ENCODE measurements at regions not wholly inside any gene's neighbourhood (a gene's known extent, or its start where the extent isn't known, plus 50 kb on each side); places are given as distances from the start of the nearest gene placed in this dataset.

GRCh38 chr15:39270221-39270855 lies 310.5 kb upstream of the THBS1 start:
- TF ChIP-seq CTCF (IDR thresholded peaks at IDR 0.05; ENCODE audit: insufficient read depth, low read depth, low read length) (no peak), EZH2 (IDR thresholded peaks at IDR 0.05; ENCODE audit: insufficient read depth, low read length) (no peak)
